GM12891 (cell line): ENCODE measurements at regions not wholly inside any gene's neighbourhood (a gene's known extent, or its start where the extent isn't known, plus 50 kb on each side); places are given as distances from the start of the nearest gene placed in this dataset.

Source experiments
- POLR2A ChIP-seq: IDR thresholded peaks from 2 replicates; pipeline ENCODE4 v1.6.1; 2011; ENCODE audit warnings: low read depth, low read length, control low read depth
- POLR2AphosphoS5 ChIP-seq: IDR thresholded peaks from 2 replicates; pipeline ENCODE4 v1.6.1; 2011; ENCODE audit warnings: low read depth, low read length, control low read depth
- POU2F2 ChIP-seq: IDR thresholded peaks from 2 replicates; pipeline ENCODE4 v1.6.1; 2011; ENCODE audit warnings: low read depth, mild to moderate bottlenecking, control low read depth, low read length, moderate library complexity
- TAF1 ChIP-seq: IDR thresholded peaks from 2 replicates; pipeline ENCODE4 v1.6.1; 2011; ENCODE audit warnings: low read depth, low read length, control low read depth

- no peak for TF ChIP-seq POLR2AphosphoS5
- TF ChIP-seq POLR2A, result no peak
- no peak for TF ChIP-seq POU2F2
- no peak for TF ChIP-seq TAF1
These were observed 531.1 kb upstream of the ADAMTS5 start for GRCh38 chr21:27498025-27498424.
